DOHH2 (cell line): ENCODE measurements at regions not wholly inside any gene's neighbourhood (a gene's known extent, or its start where the extent isn't known, plus 50 kb on each side); places are given as distances from the start of the nearest gene placed in this dataset.

Experiments used
- CTCF ChIP-seq: fragments of 200-600 bp; sonication (generic); IDR thresholded peaks from one replicate; pipeline ENCODE4 v1.5.1; 2014; ENCODE audit warnings: antibody characterized with exemption, mild to moderate bottlenecking, low read depth, low read length; ENCODE audit not compliant: poor library complexity, severe bottlenecking
- EZH2phosphoT487 ChIP-seq: fragments of 200-600 bp; sonication (generic); IDR thresholded peaks from 2 replicates; pipeline ENCODE4 v1.6.1; 2017; ENCODE audit warnings: borderline replicate concordance, mild to moderate bottlenecking, antibody characterized with exemption, low read length, moderate library complexity, mixed read lengths

- TF ChIP-seq CTCF, result no peak
- no peak for TF ChIP-seq EZH2phosphoT487
Measured at GRCh38 chr12:75656648-75657047, 145.2 kb upstream of the KRR1 start.
